GM18505 (cell line): ENCODE measurements at regions not wholly inside any gene's neighbourhood (a gene's known extent, or its start where the extent isn't known, plus 50 kb on each side); places are given as distances from the start of the nearest gene placed in this dataset.

ENCODE experiments used
- ATAC-seq: cut with Tn5 transposase; IDR thresholded peaks from one replicate; pipeline ENCODE4 v1.9.1; 2021; ENCODE audit not compliant: unreplicated experiment
- POLR2A ChIP-seq: IDR thresholded peaks from 4 replicates; pipeline ENCODE4 v1.6.1; 2011; ENCODE audit warnings: borderline replicate concordance; ENCODE audit not compliant: insufficient read depth, insufficient read length; ENCODE audit errors: extremely low read depth

DNA sequence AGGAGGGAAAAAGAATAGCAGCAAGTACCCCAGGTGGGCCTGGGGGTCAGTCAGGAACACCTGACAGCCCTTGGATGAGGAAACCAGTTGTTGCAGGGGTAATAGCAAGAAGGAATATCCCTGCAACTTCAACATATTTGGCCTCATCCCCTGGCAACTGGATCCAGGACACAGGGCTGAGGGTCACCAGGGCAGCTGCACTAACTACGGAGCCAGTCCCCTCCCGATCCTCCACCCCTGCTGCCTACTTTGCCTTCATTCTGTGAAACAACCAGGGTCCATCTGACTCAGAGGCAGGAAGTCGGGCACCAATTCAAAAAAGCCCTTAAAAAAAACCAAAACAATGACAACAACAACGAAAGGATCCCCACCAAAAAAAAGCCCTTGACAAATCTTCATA, 52.9 kb downstream of the FRMPD3 start:
- no peak for TF ChIP-seq POLR2A
- no peak for ATAC-seq

DNA sequence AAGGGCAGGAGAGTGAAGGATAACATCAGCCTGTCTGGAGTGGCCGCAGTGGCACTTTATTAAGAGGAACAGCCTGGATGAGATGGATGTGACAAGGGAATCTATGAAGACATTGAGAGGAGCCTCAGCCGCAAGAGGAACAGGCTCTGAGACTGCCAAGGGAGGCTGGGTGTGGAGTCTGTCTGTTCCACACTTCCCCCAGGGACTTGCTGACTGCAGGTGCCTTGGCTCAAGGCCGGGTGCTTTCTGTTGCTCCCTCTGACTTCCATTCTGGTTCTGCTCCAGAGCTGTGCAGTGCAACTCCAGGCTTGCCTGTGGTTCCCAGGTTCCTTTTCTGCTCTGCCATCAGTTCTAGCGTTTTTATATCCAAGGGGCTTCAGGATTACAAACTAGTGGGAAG, 54.6 kb downstream of the FRMPD3 start:
- no peak for ATAC-seq

DNA sequence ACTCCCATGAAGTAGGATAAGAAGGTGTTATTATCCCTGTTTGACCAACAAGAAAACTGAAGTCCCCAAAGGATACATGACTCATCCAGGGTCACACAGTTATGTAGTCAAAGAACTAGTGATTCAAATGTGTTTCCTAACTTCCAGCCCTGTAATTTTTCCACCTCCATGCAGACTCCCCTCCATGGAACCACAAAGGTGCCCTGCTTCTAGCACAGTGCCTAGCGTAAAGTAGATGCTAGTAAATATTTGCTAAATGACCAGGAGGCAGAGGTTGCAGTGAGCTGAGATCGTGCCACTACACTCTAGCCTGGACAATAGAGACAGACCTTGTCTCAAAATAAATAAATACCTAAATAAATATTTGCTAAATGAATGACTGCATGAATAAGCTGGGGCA, 55.8 kb downstream of the FRMPD3 start:
- no peak for TF ChIP-seq POLR2A
- ATAC-seq, result no peak

More for the DNA sequence above, 54.6 kb downstream of the FRMPD3 start:
- TF ChIP-seq POLR2A, result no peak

DNA sequence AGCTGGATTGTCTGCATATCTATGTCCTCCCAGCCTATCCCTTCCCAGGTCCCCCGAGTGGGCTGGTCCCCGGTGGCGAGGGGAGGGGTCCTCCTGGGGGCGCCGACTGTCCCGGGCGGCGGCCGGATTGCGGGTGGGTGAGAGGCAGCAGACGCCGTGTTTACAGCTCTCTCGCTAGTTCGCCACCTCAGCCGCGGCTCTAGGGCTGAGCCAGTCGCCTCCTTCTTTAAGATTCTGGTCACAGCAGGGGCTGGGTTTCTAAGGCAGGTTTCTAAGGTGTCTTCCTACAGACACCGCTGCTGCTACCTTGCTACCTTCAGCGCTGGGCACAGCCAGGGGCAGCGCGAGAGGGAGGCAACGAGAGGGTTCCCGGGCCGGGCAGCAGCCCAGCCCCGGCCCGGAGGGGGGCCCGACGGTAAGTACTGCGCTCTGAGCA, 57.2 kb downstream of the FRMPD3 start:
- TF ChIP-seq POLR2A, result no peak
- ATAC-seq, result no peak

DNA sequence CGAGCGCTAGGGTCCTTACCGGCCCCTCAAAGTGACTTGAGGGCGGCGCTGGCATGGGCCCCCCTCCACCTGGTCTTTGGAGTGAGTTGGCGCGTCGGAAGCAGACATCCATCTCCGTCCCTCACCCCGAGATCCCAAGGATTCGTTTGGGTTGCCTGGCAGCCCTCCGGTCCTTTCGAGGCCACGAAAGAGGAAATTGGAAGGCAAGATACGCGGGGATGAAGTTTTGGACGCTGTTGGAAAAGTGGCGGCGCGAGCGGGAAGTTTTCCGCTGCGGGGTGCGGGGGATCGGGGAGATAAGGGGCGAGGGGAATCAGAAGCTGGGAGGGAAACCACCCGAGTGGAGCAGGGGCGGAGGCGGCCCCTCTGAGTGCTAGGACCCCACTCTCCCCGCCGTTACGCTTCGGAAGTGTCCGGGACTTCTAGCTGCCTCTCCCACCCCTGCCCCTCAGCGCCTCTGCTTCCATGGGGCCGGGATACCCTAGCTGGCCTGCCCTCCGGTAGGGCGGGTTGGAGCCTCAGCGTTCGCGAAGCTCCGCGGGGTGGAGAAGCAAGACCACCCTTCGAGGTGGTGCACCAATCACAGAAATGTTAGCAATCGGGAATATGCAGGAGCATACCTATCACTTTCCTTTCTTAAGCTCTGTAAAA, 57.8 kb downstream of the FRMPD3 start:
- TF ChIP-seq POLR2A, result no peak
- no peak for ATAC-seq

DNA sequence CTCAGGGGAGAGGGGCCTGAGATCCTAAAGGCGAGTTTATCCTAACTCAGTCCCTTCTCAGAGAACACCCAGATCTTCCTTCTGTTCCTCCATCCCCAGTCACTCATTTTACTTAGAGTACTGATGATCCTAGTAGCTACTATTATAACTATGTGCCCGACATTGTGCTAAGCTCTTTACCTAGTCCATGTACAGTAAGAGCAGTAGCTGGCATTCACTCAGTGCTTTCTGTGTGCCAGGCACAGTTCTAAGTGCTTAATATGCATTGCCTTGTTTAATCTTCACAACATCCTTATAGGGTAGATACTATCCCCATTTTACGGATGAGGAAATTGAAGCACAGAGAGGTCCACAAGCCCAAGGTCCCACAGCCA, 58.3 kb downstream of the FRMPD3 start:
- no peak for ATAC-seq
- TF ChIP-seq POLR2A, result no peak

DNA sequence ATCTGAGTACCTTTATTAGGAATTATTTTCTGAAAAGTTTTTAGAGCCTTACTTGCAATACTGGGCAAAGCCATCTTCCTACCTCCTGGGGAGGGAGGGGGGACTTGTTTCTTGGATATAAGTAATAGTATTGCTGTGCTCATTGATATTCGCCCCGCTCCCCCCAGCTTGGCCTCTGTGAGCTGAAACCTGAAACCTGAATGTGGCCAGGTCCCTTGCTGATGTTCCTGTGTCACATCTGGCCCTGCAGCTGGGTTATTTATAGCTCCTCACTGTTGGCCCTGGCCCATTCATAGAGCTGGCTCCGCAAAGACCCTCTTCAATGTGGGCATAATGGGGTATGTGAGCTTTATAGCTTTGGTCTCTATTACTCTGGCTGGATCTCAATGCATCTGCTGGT, 59.5 kb downstream of the FRMPD3 start:
- no peak for TF ChIP-seq POLR2A
- ATAC-seq, result no peak

DNA sequence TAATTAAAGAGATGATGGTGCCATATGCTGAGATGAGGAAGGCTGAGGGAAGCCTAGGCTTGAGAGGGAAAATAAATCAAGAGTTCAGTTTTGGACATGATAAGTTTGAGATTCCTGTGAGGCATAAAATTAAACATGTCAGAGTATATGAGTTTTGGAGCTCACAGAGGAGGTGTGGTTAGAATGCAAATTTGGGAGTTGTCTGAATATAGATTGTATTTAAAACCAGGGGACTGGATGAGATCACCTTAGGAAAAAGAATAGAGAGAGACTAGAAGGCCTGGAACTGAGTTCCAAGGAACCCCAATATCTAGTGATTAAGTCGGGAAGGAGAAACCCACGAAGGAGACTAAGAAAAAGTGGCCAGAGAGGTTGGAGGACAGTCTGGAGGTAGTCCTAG, 65.5 kb downstream of the FRMPD3 start:
- ATAC-seq, result no peak
- TF ChIP-seq POLR2A, result no peak

DNA sequence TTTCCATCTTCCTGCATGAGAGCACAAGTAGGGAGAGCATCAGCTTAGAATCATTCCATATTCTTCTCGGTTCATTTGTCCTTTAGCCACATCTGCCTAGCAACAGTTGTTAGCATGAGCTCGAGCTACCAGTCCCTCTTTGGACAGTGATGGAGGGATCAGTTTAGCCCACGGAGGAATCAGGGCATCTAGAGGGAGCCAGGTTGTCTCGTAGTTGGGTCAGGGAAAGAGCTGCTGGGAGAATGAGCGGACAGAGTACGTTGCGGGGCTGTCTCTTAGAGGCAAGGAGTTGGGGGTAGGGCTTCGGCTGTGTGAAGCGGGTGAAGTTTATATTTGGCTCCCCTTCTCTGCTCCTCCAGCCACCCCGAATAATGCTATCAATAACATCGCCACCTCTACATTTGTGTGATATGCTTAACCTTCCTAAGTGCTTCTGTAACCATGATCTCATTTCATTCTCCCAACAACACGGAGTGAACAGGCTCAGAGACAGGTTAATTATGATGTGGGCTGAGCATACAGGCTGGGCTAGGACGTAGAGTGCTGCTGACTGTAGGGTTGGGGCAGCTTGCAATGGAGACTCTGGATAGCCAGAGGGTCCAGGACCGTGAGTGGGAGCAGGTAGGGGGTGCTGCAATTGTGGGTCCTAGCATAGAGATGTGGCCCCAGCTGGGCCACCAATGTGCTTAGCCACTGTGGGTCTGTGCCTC, 72.6 kb downstream of the FRMPD3 start:
- no peak for ATAC-seq
- no peak for TF ChIP-seq POLR2A

DNA sequence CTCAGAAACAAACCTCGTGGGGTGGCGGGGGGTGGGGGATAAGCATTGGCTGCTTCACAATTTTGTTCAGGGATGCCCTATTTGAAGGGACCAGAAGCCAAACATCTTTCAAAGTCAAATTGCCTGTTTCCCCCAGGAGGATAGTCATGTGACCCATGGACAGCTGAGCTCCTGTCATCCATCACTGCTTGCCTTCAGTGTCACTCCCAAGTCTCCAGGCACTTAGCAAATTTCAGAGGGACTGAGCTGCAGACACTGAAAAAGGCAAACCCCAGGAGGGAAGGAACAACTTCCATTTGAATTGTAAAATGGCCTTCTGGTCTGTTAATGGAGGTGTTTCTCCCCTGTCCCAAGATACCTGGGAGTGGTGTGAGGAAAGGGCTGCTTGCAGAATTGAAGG, 73.4 kb downstream of the FRMPD3 start:
- no peak for ATAC-seq
- TF ChIP-seq POLR2A, result no peak

DNA sequence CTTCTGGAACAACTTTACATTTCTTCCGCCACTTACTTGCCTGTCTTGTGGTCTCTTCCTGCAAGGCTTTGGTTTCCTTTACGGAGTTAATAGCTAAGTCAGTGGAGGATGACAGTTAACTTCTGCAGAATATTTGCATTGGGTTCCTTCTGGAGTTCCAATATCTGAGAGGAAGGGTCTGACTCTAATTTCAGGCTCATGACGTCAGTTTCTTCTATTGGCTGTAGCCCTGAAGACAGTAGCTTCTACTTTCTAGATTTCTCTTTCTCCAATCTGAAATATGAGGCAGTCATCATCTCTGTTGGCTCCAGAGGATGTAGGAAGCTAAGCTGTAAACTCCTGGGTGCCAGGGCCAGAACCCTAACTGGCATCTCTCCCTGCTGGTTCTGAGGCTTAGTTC, 76.7 kb downstream of the FRMPD3 start:
- no peak for TF ChIP-seq POLR2A
- no peak for ATAC-seq

DNA sequence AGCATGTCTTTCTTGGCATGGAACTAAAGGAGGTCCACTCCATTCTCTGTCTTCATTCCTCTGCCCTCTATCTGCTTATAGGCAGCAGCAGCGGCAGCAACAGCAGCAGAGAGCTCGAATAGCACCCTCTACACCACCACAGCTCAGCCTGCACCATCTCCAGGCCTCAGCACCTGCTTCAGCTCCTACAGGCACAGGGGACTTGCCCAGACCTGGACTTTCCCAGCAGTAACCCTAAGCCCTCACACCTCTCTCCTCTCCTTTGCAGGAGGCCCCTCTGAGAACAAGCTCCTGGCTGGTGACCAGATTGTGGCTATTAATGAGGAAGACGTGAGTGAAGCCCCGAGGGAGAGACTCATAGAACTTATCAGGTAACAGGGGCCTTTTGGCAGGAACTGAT, 80.7 kb downstream of the FRMPD3 start:
- ATAC-seq, result no peak
- no peak for TF ChIP-seq POLR2A

DNA sequence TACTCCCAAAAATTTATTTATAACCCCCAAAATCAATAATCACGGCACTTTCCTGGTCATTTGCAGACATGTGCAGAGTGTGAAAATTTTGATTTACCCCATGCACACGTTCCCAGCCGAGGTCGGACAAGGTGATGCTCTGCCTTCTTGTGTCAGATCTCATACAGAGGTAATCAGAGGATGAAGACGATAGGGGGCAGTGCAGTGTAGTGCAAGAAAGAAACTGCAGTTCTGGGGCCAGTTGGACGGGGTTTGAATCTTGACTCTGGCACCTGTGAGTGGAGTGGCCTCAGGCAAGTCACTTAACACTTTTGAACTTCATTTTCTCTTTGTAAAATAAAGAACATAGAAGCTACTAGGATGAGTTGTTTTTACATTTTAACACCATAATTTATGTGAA, 88.4 kb downstream of the FRMPD3 start:
- TF ChIP-seq POLR2A, result no peak
- peak; percentile 51 for ATAC-seq

DNA sequence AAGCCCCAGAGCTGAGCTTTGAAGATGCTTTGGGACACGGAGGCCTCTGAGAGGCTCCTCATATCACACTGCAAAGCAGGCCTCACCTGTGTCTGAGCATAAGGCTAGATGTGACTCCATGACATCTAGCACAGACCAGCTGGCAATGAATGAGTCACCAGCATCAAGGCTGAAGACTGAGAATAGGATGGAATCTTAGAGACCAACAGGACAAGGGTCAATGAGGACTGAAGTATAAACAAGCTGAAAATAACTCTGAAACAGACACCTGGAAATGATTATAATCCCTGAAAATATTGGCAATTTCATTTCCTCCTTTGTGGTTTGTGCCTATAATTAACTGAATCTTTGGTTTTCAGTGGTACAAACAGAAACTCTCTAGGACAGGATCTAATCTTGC, 87.1 kb upstream of the PRPS1 start:
- no peak for ATAC-seq
- no peak for TF ChIP-seq POLR2A

DNA sequence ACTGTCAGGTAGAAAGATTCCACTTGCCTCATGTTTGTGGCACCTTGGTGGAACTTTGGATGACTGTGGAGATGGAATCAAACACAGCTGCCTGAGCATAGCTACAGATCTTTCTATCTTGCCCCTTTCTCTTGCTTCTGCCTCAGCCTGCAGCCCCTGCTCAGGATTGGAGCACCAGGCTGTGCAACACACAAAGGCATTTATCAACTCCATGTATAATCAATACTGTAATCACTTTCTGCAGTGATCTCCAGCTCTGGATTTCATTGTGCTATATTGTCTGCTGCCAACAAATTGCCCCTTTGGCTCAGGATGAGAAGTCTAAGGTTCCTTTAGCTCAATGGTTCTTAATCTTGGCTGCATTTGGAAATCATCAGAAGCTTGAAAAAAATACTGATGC, 86.3 kb upstream of the PRPS1 start:
- ATAC-seq, result no peak

DNA sequence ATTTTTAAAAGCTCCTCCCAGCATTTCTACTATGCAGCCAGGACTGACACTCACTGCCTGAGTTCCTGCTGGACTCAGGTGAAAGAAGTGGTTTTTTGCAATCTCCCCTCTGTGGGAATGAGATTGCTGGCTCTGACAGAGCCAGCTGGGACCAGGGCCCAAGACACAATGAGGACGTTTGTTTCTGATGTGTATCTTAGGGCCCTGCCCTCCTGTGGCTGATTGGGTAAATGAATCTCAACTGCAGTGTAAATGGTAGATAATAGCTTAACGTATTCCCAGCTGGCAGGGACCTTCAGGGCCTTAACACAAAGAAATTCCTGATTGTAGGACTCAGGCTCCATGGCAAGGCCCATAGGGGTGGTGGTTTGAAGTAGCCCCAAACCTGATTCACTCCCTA, 85.8 kb upstream of the PRPS1 start:
- TF ChIP-seq POLR2A, result no peak
- ATAC-seq, result no peak

More for the DNA sequence above, 86.3 kb upstream of the PRPS1 start:
- no peak for TF ChIP-seq POLR2A

DNA sequence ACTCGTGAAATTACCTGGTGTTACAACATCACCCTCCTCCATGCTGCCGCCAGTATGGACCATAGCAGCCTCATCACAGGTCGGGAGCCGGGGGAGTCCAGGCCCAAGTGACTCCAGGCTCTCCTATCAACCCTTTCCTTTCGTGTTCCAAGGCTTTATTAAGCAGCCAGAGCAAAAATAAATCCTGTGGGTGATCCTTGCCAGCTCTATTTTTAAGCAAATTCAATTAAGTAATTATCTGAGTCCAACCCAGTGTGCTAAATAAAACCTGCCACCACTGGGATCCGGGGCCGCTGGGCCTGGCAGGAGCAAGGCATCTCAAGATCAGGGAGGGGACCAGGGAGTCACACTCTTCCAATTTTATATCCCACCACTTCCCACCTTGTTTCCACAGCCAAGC, 80.7 kb upstream of the PRPS1 start:
- no peak for ATAC-seq
- no peak for TF ChIP-seq POLR2A
